H1 (cell line): ENCODE measurements at regions not wholly inside any gene's neighbourhood (a gene's known extent, or its start where the extent isn't known, plus 50 kb on each side); places are given as distances from the start of the nearest gene placed in this dataset.

Experiments used
- CBX8 ChIP-seq: fragments of 300-800, 300-1000 bp; sonication (generic); IDR thresholded peaks from 2 replicates; pipeline ENCODE4 v1.7.1; 2016; ENCODE audit warnings: low read depth, low read length, borderline replicate concordance
- EZH2 ChIP-seq: fragments of 200-600 bp; sonication (generic); IDR thresholded peaks from 2 replicates; pipeline ENCODE4 v1.7.1; 2012; ENCODE audit warnings: low read depth, mild to moderate bottlenecking, moderate library complexity, low read length, inconsistent platforms; ENCODE audit not compliant: severe bottlenecking
- HDAC6 ChIP-seq: IDR thresholded peaks from one replicate; pipeline ENCODE4 v1.7.1; 2012; ENCODE audit warnings: low read depth, mild to moderate bottlenecking, inconsistent platforms, low read length, moderate library complexity
- KDM1A ChIP-seq: fragments of 200-600, 300-600 bp; sonication (generic); IDR thresholded peaks from 2 replicates; pipeline ENCODE4 v1.7.1; 2016; ENCODE audit warnings: mild to moderate bottlenecking, low read length, borderline replicate concordance
- USF2 ChIP-seq: IDR thresholded peaks from 2 replicates; pipeline ENCODE4 v1.6.1; 2011; ENCODE audit warnings: low read length, improper control_type of control experiment

- no peak for TF ChIP-seq CBX8
- no peak for TF ChIP-seq KDM1A
- TF ChIP-seq HDAC6, result no peak
- TF ChIP-seq EZH2, result no peak
- TF ChIP-seq USF2, result no peak
These were observed 178.3 kb downstream of the EMP1 start (continued) for GRCh38 chr12:13374793-13375192.
